Ovary (tissue), 7 donors: ENCODE measurements at regions not wholly inside any gene's neighbourhood (a gene's known extent, or its start where the extent isn't known, plus 50 kb on each side); places are given as distances from the start of the nearest gene placed in this dataset. TPM values are rescaled to one million over a fixed set of nuclear protein-coding genes. Genes with fewer than 3 reads are reported as not detected.

Experiments
- DNase-seq, 5 donors: peaks; one replicate each; pipeline ENCODE4 v3.0.0-alpha.2; 2019 to 2020
- H3K27ac ChIP-seq, 2 donors: fragments of 200-600 bp; one replicate each; pipeline versions ENCODE4 v1.5.1 to v1.8.0; 2019 to 2022
- H3K27me3 ChIP-seq: fragments of 200-600 bp; one replicate; pipeline ENCODE4 v1.8.0; 2022
- H3K36me3 ChIP-seq: fragments of 200-600 bp; sonication (generic); one replicate; pipeline ENCODE4 v1.5.1; 2019
- H3K4me1 ChIP-seq: one replicate; pipeline ENCODE4 v1.8.1; 2013; ENCODE audit warnings: mild to moderate bottlenecking, moderate library complexity; ENCODE audit not compliant: insufficient read depth
- H3K4me3 ChIP-seq: fragments of 200-600 bp; sonication (generic); one replicate; pipeline ENCODE4 v1.5.1; 2017
- H3K9me3 ChIP-seq, 2 donors: fragments of 200-600 bp in 1 of 2; sonication (generic) in 1 of 2; one replicate each; pipeline versions ENCODE4 v1.5.1 to v1.8.1; 2013 to 2019; ENCODE audit warnings: mild to moderate bottlenecking in 1 of 2, moderate library complexity in 1 of 2
- EP300 ChIP-seq: sonication (generic); formaldehyde crosslinking; IDR thresholded peaks from one replicate; pipeline ENCODE4 v1.6.1; 2017; ENCODE audit warnings: antibody characterized with exemption
- POLR2A ChIP-seq: fragments of 450-650 bp; IDR thresholded peaks from one replicate; pipeline ENCODE4 v1.6.1; 2017; ENCODE audit warnings: antibody characterized with exemption, mild to moderate bottlenecking, moderate library complexity
- WGBS, 3 donors: extraction: QIAGEN DNeasy Blood & Tissue Kit in 1 of 3; methylation state at CpG; one replicate each; pipeline versions ENCODE4 v1.1.5 to v1.1.7; 2013 to 2017; 5-methylcytosine and 5-hydroxymethylcytosine counted together
- intact Hi-C, 4 donors: fragments of 100-400 bp; cut with DNase I; formaldehyde crosslinking; loops; one replicate each; pipeline versions ENCODE4 v1.11.0 to v1.15.1; 2022 to 2023
- small RNA-seq: library from RNA; depleted of rRNA; stranded (forward); fragments of <200 nt; gene quantifications from one replicate; pipeline ENCODE3, GENCODE V24; 2016
- TF ChIP-seq, protein P1 (sequence below), 3 donors: fragments of 450-650 bp in 2 of 3; fragments of 200-600 bp in 1 of 3; IDR thresholded peaks; one replicate each; pipeline versions ENCODE4 v1.5.1 to v1.8.0; 2016 to 2022; ENCODE audit warnings: antibody characterized with exemption in 3 of 3, mild to moderate bottlenecking in 1 of 3
- donor health status: DM: no; HTN: no; CAD: no; lungs with moderate emphysema.
- donor health status: DM: no; HTN: no; CAD: no.
- donor health status: Bipolar disorder and iron deficiency.
- donor health status: DM: no; HTN: no; CAD: no.
- donor health status: DM: yes; HTN: yes; CAD: no.

DNA sequence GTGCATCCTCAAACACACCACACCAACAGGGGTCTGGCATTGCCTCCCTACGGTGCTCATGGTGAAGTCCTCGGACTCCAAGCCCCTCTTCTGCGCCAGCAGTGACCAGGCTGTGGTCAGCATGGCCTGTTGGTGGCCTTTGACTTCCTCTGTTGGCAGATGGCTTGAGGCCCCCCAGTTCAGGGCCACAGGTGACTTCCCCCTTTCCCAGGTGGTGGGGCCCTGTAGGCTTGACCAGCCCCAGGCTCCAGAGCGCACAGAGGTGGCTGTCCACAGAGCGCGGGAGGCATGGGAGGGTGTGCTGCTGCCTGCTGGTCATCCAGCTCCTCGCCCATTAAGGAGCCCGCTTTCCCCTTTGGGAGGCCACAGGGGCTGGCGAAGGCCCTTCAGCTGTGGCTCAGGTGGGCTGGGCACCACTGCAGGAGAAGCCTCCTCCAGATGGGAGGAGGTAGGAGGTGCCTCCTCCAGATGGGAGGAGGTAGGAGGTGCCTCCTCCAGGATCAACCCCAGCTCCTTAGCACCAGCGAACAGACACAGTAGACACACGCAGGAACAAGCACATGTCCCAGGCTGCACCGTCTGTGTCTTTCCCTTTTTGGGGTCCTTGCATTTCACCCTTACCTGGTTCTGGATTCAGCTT is 52.1 kb upstream of the BHLHE23 start:
- H3K27me3 ChIP-seq = no peaks in the 10 kb centered on the region
- no peak overlapping the region for H3K27ac ChIP-seq
- TF ChIP-seq POLR2A (no peak), EP300 (no peak)
- TF ChIP-seq, protein P1, sequence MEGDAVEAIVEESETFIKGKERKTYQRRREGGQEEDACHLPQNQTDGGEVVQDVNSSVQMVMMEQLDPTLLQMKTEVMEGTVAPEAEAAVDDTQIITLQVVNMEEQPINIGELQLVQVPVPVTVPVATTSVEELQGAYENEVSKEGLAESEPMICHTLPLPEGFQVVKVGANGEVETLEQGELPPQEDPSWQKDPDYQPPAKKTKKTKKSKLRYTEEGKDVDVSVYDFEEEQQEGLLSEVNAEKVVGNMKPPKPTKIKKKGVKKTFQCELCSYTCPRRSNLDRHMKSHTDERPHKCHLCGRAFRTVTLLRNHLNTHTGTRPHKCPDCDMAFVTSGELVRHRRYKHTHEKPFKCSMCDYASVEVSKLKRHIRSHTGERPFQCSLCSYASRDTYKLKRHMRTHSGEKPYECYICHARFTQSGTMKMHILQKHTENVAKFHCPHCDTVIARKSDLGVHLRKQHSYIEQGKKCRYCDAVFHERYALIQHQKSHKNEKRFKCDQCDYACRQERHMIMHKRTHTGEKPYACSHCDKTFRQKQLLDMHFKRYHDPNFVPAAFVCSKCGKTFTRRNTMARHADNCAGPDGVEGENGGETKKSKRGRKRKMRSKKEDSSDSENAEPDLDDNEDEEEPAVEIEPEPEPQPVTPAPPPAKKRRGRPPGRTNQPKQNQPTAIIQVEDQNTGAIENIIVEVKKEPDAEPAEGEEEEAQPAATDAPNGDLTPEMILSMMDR (IDR thresholded peaks at IDR 0.05) = no peak
- no peaks in the 10 kb centered on the region for H3K9me3 ChIP-seq
- no peaks in the 10 kb centered on the region for H3K36me3 ChIP-seq
- no peaks in the 10 kb centered on the region for H3K4me1 ChIP-seq
- H3K4me3 ChIP-seq = no peak overlapping the region
- intact Hi-C loops = loop anchor here (5.0 to 10.0 kb wide), 4 partner anchors 116 to 186 kb away; partner anchors contain the start of gene BIRC7 (in 1 of the 4)
- 59 to 62% (median 60%) methylated on average over 11 to 12 of the region's 12 CpGs for WGBS, 3 donors
- DNase-seq = peak in 1 of 5 donors; percentile 25

DNA sequence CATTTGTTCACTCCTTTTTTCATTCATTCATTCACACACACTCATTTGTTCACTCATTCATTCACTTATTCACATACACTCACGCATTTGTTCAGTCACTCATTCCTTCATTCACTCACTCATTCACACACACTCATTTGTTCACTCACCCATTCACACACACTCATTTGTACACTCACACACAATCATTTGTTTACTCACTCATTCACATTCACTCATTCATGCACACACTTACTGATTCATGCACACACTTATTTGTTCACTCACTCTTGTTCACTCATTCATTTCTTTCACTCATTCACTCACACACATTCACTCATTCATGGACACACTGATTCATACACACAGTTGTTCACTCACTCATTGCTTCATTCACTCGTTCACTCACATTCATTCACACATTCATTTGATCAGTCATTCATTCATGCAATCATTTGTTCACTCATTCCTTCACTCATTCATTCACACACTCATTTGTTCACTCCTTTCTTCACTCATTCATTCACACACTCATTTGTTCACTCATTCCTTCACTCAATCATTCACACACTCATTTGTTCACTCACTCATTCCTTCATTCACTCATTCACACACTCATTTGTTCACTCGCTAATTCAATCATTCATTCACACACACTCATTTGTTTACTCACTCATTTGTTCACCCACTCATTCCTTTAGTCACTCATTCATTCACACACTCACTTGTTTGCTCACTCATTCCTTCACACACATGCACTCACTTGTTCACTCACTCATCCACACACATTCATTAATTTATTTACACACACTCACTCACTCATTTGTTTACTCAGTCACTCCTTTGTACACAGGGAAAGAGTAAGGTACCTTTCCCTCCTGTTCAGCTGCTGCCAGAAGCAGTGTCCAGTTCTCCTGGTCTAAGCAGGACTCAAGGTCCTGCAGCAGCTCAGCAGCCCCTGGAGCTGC is 50.7 kb upstream of the BHLHE23 start:
- TF ChIP-seq POLR2A (no peak), EP300 (no peak)
- TF ChIP-seq, protein P1 (IDR thresholded peaks at IDR 0.05) = no peak
- Histone ChIP-seq H3K4me3 (no peak overlapping the region), H3K36me3 (no peaks in the 10 kb centered on the region), H3K9me3 (no peaks in the 10 kb centered on the region), H3K27me3 (no peaks in the 10 kb centered on the region), H3K27ac (no peak overlapping the region), H3K4me1 (no peaks in the 10 kb centered on the region)
- WGBS, 3 donors = 76 to 78% (median 77%) methylated on average over 3 of the region's 3 CpGs
- no peak for DNase-seq
- intact Hi-C loops = loop anchor here (5.0 to 10.0 kb wide), 4 partner anchors 117 to 187 kb away; partner anchors contain the start of gene BIRC7 (in 1 of the 4)

DNA sequence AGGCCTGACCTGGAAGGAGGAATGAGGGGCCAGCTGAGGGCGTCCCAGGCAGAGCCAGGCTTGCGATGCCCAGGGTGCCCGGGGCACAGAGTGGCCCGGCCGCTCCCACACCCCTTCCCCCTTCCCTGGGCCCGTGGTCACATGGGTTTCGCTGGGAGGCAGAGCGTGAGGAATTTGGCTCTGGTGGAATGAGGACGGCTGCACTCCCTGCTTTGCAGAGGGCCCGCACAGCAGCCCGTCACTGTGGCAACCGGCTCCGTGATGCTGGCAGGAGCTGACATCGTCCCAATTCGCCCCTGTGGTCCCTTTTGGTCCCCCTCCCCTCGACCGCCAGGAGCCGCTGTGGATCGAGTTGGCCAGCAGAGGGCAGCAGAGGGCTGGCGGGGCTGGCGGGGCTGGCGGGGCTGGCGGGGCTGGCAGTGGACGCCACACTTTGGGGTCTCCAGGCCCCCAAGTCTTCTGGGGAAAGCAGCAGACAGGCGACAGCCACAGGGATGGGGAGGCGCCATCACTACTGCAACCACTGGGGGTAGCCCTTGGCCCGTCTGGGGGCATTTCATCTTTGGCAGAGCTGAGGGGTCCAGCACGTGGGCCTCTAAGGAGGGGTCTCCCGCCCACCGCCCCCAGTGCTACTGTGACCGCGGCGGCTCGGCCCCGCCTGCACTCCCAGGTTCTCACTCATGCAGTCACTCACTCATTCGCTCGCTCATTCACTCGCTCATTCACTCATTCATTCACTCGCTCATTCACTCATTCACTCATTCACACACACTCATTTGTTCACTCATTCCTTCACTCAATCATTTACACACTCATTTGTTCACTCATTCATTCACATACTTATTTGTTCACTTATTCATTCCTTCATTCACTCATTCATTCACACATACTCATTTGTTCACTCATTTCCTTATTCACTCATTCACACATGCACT is 49.7 kb upstream of the BHLHE23 start:
- 6 to 7% (median 6%) methylated on average over 35 to 39 of the region's 39 CpGs for WGBS, 3 donors
- TF ChIP-seq, protein P1 (IDR thresholded peaks at IDR 0.05) = peak; percentile 61 to 80 (median 72)
- TF ChIP-seq EP300 = no peak
- Histone ChIP-seq H3K27ac (no peak overlapping the region), H3K4me3 (no peak overlapping the region), H3K4me1 (no peaks in the 10 kb centered on the region), H3K9me3 (no peaks in the 10 kb centered on the region), H3K27me3 (no peaks in the 10 kb centered on the region), H3K36me3 (no peaks in the 10 kb centered on the region)
- peak in 2 of 5 donors; percentile 28 to 62 for DNase-seq
- intact Hi-C loops = loop anchor here (5.0 to 10.0 kb wide), 4 partner anchors 118 to 188 kb away; partner anchors contain the start of gene BIRC7 (in 1 of the 4)

Small RNA genes in the stretch of these regions (small RNA-seq; reads per million reads assigned to genes)
- not detected for gene RF00635
